ENCODE measurements at regions not wholly inside any gene's neighbourhood (a gene's known extent, or its start where the extent isn't known, plus 50 kb on each side); places are given as distances from the start of the nearest gene placed in this dataset.

- Mint-ChIP-seq H3K27ac (no peak overlapping the region), H3K4me3 (no peak overlapping the region), H3K4me1 (peaks cover 19 to 20% of the 10 kb centered on the region in 2 experiments), H3K36me3 (ENCODE audit: insufficient read depth in 1 of 3, low read depth in 3 of 3) (peaks cover 1 to 18% (median 11%) of the 10 kb centered on the region in 3 experiments; a peak in 6 of 7 replicates), H3K9me3 (peaks cover 11 to 14% of the 10 kb centered on the region in 2 experiments), H3K27me3 (ENCODE audit: low read depth) (peaks cover 27% of the 10 kb centered on the region)
- Histone ChIP-seq H2BK12ac (ENCODE audit: insufficient read length, low read depth, low read length) (no peak overlapping the region), H3K56ac (ENCODE audit: insufficient read length, low read depth, low read length) (no peak overlapping the region), H3K4me2 (ENCODE audit: insufficient read depth, insufficient read length, low read length) (no peak overlapping the region), H2AK5ac (ENCODE audit: insufficient read length, low read length) (no peak overlapping the region), H3K18ac (ENCODE audit: insufficient read length, low read depth, low read length) (no peak overlapping the region), H3K79me2 (ENCODE audit: insufficient read depth, low read length) (no peaks in the 10 kb centered on the region), H3K4ac (ENCODE audit: low read depth, low read length) (no peak overlapping the region), H2BK15ac (ENCODE audit: low read depth, low read length) (no peak overlapping the region), H3K27ac (ENCODE audit: insufficient read length, low read depth, low read length) (no peak overlapping the region), H3K4me1 (ENCODE audit: insufficient read depth, low read length) (no peaks in the 10 kb centered on the region; the same call in 1 of the 2 replicates), H3K23ac (ENCODE audit: insufficient read length, low read depth, low read length) (no peak overlapping the region), H4K5ac (ENCODE audit: insufficient read length, low read depth, low read length) (no peak overlapping the region), H2BK5ac (ENCODE audit: insufficient read length, low read length) (no peak overlapping the region), H2BK20ac (ENCODE audit: low read depth, low read length, poor library complexity, severe bottlenecking) (no peak overlapping the region), H3K9me3 (ENCODE audit: control insufficient read depth, low read depth, low read length) (no peaks in the 10 kb centered on the region), H3K23me2 (ENCODE audit: insufficient read length, low read depth, low read length, poor library complexity, severe bottlenecking) (no peaks in the 10 kb centered on the region), H3K79me1 (ENCODE audit: insufficient read depth, low read depth, low read length, poor library complexity, severe bottlenecking) (no peaks in the 10 kb centered on the region), H3K14ac (ENCODE audit: insufficient read depth, low read length) (no peak overlapping the region), H2AFZ (ENCODE audit: low read length) (no peak overlapping the region), H4K8ac (replicated peaks; ENCODE audit: insufficient read length, low read depth, low read length) (no peak overlapping the region), H4K91ac (ENCODE audit: insufficient read length, low read depth, low read length) (no peak overlapping the region), H3K9ac (ENCODE audit: extremely low read depth, insufficient read length, low read length) (no peak overlapping the region), H2BK120ac (ENCODE audit: low read depth, low read length, poor library complexity, severe bottlenecking) (no peak overlapping the region), H3K27me3 (ENCODE audit: insufficient read depth, low read length) (no peaks in the 10 kb centered on the region), H4K20me1 (ENCODE audit: control insufficient read depth, insufficient read depth, insufficient read length) (no peaks in the 10 kb centered on the region), H3T11ph (ENCODE audit: low read length) (no peak overlapping the region)
- DNase-seq, result no peak
- no CpG with 5 or more reads among the region's 15 CpGs for WGBS (ENCODE audit: extremely low coverage, insufficient read length, low lambda C conversion rate)
- TF ChIP-seq, protein P1, sequence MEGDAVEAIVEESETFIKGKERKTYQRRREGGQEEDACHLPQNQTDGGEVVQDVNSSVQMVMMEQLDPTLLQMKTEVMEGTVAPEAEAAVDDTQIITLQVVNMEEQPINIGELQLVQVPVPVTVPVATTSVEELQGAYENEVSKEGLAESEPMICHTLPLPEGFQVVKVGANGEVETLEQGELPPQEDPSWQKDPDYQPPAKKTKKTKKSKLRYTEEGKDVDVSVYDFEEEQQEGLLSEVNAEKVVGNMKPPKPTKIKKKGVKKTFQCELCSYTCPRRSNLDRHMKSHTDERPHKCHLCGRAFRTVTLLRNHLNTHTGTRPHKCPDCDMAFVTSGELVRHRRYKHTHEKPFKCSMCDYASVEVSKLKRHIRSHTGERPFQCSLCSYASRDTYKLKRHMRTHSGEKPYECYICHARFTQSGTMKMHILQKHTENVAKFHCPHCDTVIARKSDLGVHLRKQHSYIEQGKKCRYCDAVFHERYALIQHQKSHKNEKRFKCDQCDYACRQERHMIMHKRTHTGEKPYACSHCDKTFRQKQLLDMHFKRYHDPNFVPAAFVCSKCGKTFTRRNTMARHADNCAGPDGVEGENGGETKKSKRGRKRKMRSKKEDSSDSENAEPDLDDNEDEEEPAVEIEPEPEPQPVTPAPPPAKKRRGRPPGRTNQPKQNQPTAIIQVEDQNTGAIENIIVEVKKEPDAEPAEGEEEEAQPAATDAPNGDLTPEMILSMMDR (conservative IDR thresholded peaks at IDR 0.05), result no peak
Observed at GRCh38 chr5:4230471-4230785, 634.8 kb downstream of the IRX1 start.

Measured in H9 (cell line).